IMR-90 (cell line): ENCODE measurements at regions not wholly inside any gene's neighbourhood (a gene's known extent, or its start where the extent isn't known, plus 50 kb on each side); places are given as distances from the start of the nearest gene placed in this dataset.

Experiments used
- CEBPB ChIP-seq: IDR thresholded peaks from 2 replicates; pipeline ENCODE4 v1.6.1; 2012; ENCODE audit warnings: low read depth, low read length, improper control_type of control experiment
- POLR2A ChIP-seq: IDR thresholded peaks from 2 replicates; pipeline ENCODE4 v1.6.1; 2012; ENCODE audit warnings: mild to moderate bottlenecking, low read depth, low read length
- RCOR1 ChIP-seq: IDR thresholded peaks from 2 replicates; pipeline ENCODE4 v1.6.1; 2012; ENCODE audit warnings: mild to moderate bottlenecking, low read length, improper control_type of control experiment; ENCODE audit not compliant: insufficient replicate concordance
- SMC3 ChIP-seq: fragments of 150-350 bp; IDR thresholded peaks from 2 replicates; pipeline ENCODE4 v1.6.1; 2016; ENCODE audit warnings: low read depth, mild to moderate bottlenecking, antibody characterized with exemption, low read length, moderate library complexity
- TF ChIP-seq, protein P1 (sequence below): conservative IDR thresholded peaks from 2 replicates; pipeline ENCODE4 v1.5.1; 2012; ENCODE audit warnings: mild to moderate bottlenecking, low read depth, low read length, improper control_type of control experiment

DNA sequence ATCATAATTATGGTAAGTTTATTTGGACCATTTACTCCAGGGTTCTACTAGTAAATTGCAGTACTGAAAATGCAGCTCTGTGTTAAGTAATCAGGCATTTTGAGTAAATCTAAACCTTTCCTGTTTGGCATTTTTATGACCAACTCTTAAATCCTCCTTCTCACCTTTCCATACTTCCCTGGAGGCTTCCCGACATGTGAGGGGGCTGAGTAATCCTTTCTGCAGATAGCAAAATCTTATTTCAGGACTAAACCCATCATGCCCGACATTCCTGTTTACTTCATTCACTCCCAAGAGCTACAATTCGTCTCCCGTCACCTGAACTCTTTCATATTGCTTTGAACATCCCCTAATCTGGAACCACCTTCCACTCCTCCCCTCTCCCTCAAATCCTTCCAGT, 296.6 kb downstream of the IKZF2 start:
- TF ChIP-seq, protein P1, sequence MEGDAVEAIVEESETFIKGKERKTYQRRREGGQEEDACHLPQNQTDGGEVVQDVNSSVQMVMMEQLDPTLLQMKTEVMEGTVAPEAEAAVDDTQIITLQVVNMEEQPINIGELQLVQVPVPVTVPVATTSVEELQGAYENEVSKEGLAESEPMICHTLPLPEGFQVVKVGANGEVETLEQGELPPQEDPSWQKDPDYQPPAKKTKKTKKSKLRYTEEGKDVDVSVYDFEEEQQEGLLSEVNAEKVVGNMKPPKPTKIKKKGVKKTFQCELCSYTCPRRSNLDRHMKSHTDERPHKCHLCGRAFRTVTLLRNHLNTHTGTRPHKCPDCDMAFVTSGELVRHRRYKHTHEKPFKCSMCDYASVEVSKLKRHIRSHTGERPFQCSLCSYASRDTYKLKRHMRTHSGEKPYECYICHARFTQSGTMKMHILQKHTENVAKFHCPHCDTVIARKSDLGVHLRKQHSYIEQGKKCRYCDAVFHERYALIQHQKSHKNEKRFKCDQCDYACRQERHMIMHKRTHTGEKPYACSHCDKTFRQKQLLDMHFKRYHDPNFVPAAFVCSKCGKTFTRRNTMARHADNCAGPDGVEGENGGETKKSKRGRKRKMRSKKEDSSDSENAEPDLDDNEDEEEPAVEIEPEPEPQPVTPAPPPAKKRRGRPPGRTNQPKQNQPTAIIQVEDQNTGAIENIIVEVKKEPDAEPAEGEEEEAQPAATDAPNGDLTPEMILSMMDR, result no peak
- TF ChIP-seq POLR2A (no peak), SMC3 (no peak), CEBPB (no peak), RCOR1 (no peak)
